BE2C (cell line): ENCODE measurements at regions not wholly inside any gene's neighbourhood (a gene's known extent, or its start where the extent isn't known, plus 50 kb on each side); places are given as distances from the start of the nearest gene placed in this dataset.

Source experiments
- DNase-seq: peaks from one replicate; pipeline ENCODE4 v3.0.0-alpha.2; 2020
- H3K27me3 ChIP-seq: fragments of 250-450 bp; sonication (Bioruptor Pico); 2 replicates; pipeline ENCODE4 v1.5.1; 2020; ENCODE audit warnings: mild to moderate bottlenecking
- H3K36me3 ChIP-seq: fragments of 250-450 bp; sonication (Bioruptor Pico); 2 replicates; pipeline ENCODE4 v1.5.1; 2020; ENCODE audit warnings: mild to moderate bottlenecking
- H3K4me1 ChIP-seq: fragments of 250-450 bp; sonication (Bioruptor Pico); 2 replicates; pipeline ENCODE4 v1.5.1; 2020
- H3K4me3 ChIP-seq: 2 replicates; pipeline ENCODE4 v1.5.1; 2011; ENCODE audit warnings: low read depth, low read length
- H3K9me3 ChIP-seq: fragments of 250-450 bp; sonication (Bioruptor Pico); 2 replicates; pipeline ENCODE4 v1.5.1; 2020
- CTCF ChIP-seq: IDR thresholded peaks from 2 replicates; pipeline ENCODE4 v1.5.1; 2012; ENCODE audit warnings: mild to moderate bottlenecking, low read depth, low read length

- no peaks in the 10 kb centered on the region for H3K27me3 ChIP-seq
- peak; percentile 63 for DNase-seq
- no peaks in the 10 kb centered on the region for H3K4me1 ChIP-seq
- H3K36me3 ChIP-seq: no peaks in the 10 kb centered on the region
- TF ChIP-seq CTCF: no peak
- H3K9me3 ChIP-seq: no peaks in the 10 kb centered on the region
- no peak overlapping the region for H3K4me3 ChIP-seq
Observed at GRCh38 chr11:112320668-112321067, 60.0 kb upstream of the PLET1 start.

- no peak for TF ChIP-seq CTCF
- no peak overlapping the region for H3K4me3 ChIP-seq
- H3K4me1 ChIP-seq: no peaks in the 10 kb centered on the region
- no peaks in the 10 kb centered on the region for H3K27me3 ChIP-seq
- H3K9me3 ChIP-seq: no peaks in the 10 kb centered on the region
- no peaks in the 10 kb centered on the region for H3K36me3 ChIP-seq
- DNase-seq: no peak
Observed at GRCh38 chr11:112321501-112322172, 61.0 kb upstream of the PLET1 start.

- H3K4me1 ChIP-seq: no peaks in the 10 kb centered on the region
- H3K9me3 ChIP-seq: no peaks in the 10 kb centered on the region
- H3K4me3 ChIP-seq: no peak overlapping the region
- no peak for DNase-seq
- no peaks in the 10 kb centered on the region for H3K36me3 ChIP-seq
- TF ChIP-seq CTCF: no peak
- H3K27me3 ChIP-seq: no peaks in the 10 kb centered on the region
Observed at GRCh38 chr11:112322173-112322790, 61.6 kb upstream of the PLET1 start.

GRCh38 chr11:112334381-112334780, 73.7 kb upstream of the PLET1 start:
- Histone ChIP-seq H3K4me3 (no peak overlapping the region), H3K4me1 (no peaks in the 10 kb centered on the region), H3K27me3 (no peaks in the 10 kb centered on the region; the same call in 1 of the 2 replicates), H3K9me3 (no peaks in the 10 kb centered on the region), H3K36me3 (no peaks in the 10 kb centered on the region)
- no peak for TF ChIP-seq CTCF
- no peak for DNase-seq

GRCh38 chr11:112336356-112336886, 75.8 kb upstream of the PLET1 start:
- no peak for DNase-seq
- H3K36me3 ChIP-seq: no peaks in the 10 kb centered on the region
- TF ChIP-seq CTCF: no peak

GRCh38 chr11:112339566-112339965, 78.9 kb upstream of the PLET1 start:
- H3K4me1 ChIP-seq: peaks cover 4% of the 10 kb centered on the region; the same call in 1 of the 2 replicates
- no peaks in the 10 kb centered on the region for H3K27me3 ChIP-seq
- no peak for TF ChIP-seq CTCF
- H3K4me3 ChIP-seq: no peak overlapping the region
- H3K9me3 ChIP-seq: no peaks in the 10 kb centered on the region
- DNase-seq: no peak
- H3K36me3 ChIP-seq: no peaks in the 10 kb centered on the region

More at GRCh38 chr11:112336356-112336886, 75.8 kb upstream of the PLET1 start:
- Histone ChIP-seq H3K27me3 (no peaks in the 10 kb centered on the region), H3K4me3 (no peak overlapping the region), H3K9me3 (no peaks in the 10 kb centered on the region), H3K4me1 (no peaks in the 10 kb centered on the region)
